ENCODE measurements at regions not wholly inside any gene's neighbourhood (a gene's known extent, or its start where the extent isn't known, plus 50 kb on each side); places are given as distances from the start of the nearest gene placed in this dataset.
"Not testable (repeated sequence)": the region's sequence is repeated elsewhere in the genome, so short reads cannot be mapped to it uniquely, and the experiment has no call there.

DNA sequence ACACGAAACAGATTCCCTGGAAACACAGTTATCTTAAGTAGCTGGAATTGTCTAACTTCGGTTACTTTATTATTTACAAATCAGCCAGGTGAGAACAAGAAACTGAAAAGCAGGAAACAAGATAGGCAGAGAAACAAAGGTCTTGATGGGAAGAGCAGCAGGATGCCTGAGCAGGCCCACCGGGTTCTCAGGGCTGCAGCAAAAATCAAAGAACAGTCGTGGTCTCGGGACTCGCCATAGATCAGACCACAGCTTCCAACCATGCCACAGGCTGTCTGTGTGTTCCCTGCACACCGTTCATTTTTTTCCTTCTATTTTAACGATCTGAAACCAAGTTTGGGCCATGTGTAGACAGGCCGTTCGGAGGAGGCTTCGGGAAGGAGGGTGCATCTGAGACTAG lies 62.7 kb upstream of the SOX11 start:
- H3K27ac ChIP-seq; H3K79me2 ChIP-seq (ENCODE audit: low read depth); H3K36me3 ChIP-seq (ENCODE audit: low read depth); H3F3A ChIP-seq (ENCODE audit: insufficient read depth, low read depth); BruUV-seq (replicated peaks); POLR2A ChIA-PET (ENCODE audit: unreplicated experiment); H3K9me3 ChIP-seq (ENCODE audit: insufficient read depth, low read depth); H3K4me2 ChIP-seq; H3K9me2 ChIP-seq (ENCODE audit: insufficient read depth); H4K20me1 ChIP-seq (ENCODE audit: insufficient read depth); H2AFZ ChIP-seq; H3K4me3 ChIP-seq; DNase-seq; H3K27me3 ChIP-seq (ENCODE audit: insufficient read depth, low read depth); H3K4me1 ChIP-seq (replicated peaks; ENCODE audit: insufficient read depth); intact Hi-C loops (cut with micrococcal nuclease; ENCODE audit: unreplicated experiment); CTCF ChIA-PET: not testable (repeated sequence)

DNA sequence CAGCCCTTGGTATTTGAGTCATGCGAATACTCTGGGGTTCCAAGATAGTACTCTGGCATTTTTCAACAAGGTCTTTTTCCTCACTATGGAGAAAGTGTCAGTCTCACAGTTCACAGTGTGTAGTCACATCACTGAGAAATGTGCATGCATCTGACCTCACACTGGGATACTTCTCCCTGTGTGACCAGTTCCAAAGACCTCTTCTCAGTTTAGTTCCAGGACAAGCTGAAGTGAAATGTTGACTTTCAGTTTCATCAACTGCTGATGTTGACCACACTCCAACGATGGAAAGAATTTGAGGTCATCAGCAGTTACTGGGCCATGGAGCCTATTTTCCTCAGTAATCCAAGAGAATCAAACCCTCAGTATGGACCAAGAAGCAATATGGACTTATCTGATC lies 55.1 kb upstream of the SOX11 start:
- POLR2A ChIA-PET (ENCODE audit: unreplicated experiment); H4K20me1 ChIP-seq (ENCODE audit: insufficient read depth); H3K27ac ChIP-seq; H3K4me3 ChIP-seq; H3K4me2 ChIP-seq; H3K9me2 ChIP-seq (ENCODE audit: insufficient read depth); H3K79me2 ChIP-seq (ENCODE audit: low read depth); BruUV-seq (replicated peaks); H3K4me1 ChIP-seq (replicated peaks; ENCODE audit: insufficient read depth); CTCF ChIA-PET; intact Hi-C loops (cut with micrococcal nuclease; ENCODE audit: unreplicated experiment); H3K27me3 ChIP-seq (ENCODE audit: insufficient read depth, low read depth); H3K36me3 ChIP-seq (ENCODE audit: low read depth); H2AFZ ChIP-seq; H3F3A ChIP-seq (ENCODE audit: insufficient read depth, low read depth); DNase-seq; H3K9me3 ChIP-seq (ENCODE audit: insufficient read depth, low read depth): not testable (repeated sequence)
